ENCODE measurements at regions not wholly inside any gene's neighbourhood (a gene's known extent, or its start where the extent isn't known, plus 50 kb on each side); places are given as distances from the start of the nearest gene placed in this dataset.

- TF ChIP-seq CTCF (IDR thresholded peaks at IDR 0.05) (no peak), POLR2A (IDR thresholded peaks at IDR 0.05) (no peak)
- Histone ChIP-seq H3K27me3 (no peaks in the 10 kb centered on the region), H3K36me3 (no peaks in the 10 kb centered on the region), H3K27ac (no peak overlapping the region), H3K9me3 (no peaks in the 10 kb centered on the region), H3K4me3 (no peak overlapping the region), H3K4me1 (no peaks in the 10 kb centered on the region)
- DNase-seq = no peak
- intact Hi-C loops (cut with DNase I; ENCODE audit: low total_unique reads) = no loop called here
Measured at GRCh38 chr2:51454177-51454576, 422.2 kb upstream of the NRXN1 start.

- Histone ChIP-seq H3K9me3 (no peaks in the 10 kb centered on the region), H3K27ac (no peak overlapping the region), H3K4me3 (no peak overlapping the region), H3K36me3 (no peaks in the 10 kb centered on the region), H3K27me3 (no peaks in the 10 kb centered on the region), H3K4me1 (no peaks in the 10 kb centered on the region)
- intact Hi-C loops (cut with DNase I; ENCODE audit: low total_unique reads) = no loop called here
- no peak for TF ChIP-seq POLR2A (IDR thresholded peaks at IDR 0.05)
- TF ChIP-seq CTCF (IDR thresholded peaks at IDR 0.05) = no peak
- no peak for DNase-seq
Measured at GRCh38 chr2:51448911-51449310, 417.0 kb upstream of the NRXN1 start.

- Histone ChIP-seq H3K27ac (no peak overlapping the region), H3K4me1 (no peaks in the 10 kb centered on the region), H3K27me3 (no peaks in the 10 kb centered on the region), H3K36me3 (no peaks in the 10 kb centered on the region), H3K4me3 (no peak overlapping the region), H3K9me3 (no peaks in the 10 kb centered on the region)
- no peak for DNase-seq
- TF ChIP-seq POLR2A (IDR thresholded peaks at IDR 0.05) (no peak), CTCF (IDR thresholded peaks at IDR 0.05) (no peak)
- intact Hi-C loops (cut with DNase I; ENCODE audit: low total_unique reads) = no loop called here
Measured at GRCh38 chr2:51441786-51442185, 409.9 kb upstream of the NRXN1 start.

- no peak for TF ChIP-seq CTCF (IDR thresholded peaks at IDR 0.05)
- no peak for TF ChIP-seq POLR2A (IDR thresholded peaks at IDR 0.05)
- intact Hi-C loops (cut with DNase I; ENCODE audit: low total_unique reads) = no loop called here
- H3K4me1 ChIP-seq = no peaks in the 10 kb centered on the region
Measured at GRCh38 chr2:51424418-51424817, 392.5 kb upstream of the NRXN1 start.

GRCh38 chr2:51420511-51420910 is 388.6 kb upstream of the NRXN1 start:
- DNase-seq = no peak
- H3K27me3 ChIP-seq = no peaks in the 10 kb centered on the region
- H3K4me3 ChIP-seq = no peak overlapping the region
- intact Hi-C loops (cut with DNase I; ENCODE audit: low total_unique reads) = no loop called here
- no peak for TF ChIP-seq CTCF (IDR thresholded peaks at IDR 0.05)
- no peak for TF ChIP-seq POLR2A (IDR thresholded peaks at IDR 0.05)
- no peak overlapping the region for H3K27ac ChIP-seq
- H3K36me3 ChIP-seq = no peaks in the 10 kb centered on the region
- H3K9me3 ChIP-seq = no peaks in the 10 kb centered on the region
- H3K4me1 ChIP-seq = no peaks in the 10 kb centered on the region

More at GRCh38 chr2:51424418-51424817, 392.5 kb upstream of the NRXN1 start:
- DNase-seq = no peak
- Histone ChIP-seq H3K27me3 (no peaks in the 10 kb centered on the region), H3K27ac (no peak overlapping the region), H3K9me3 (no peaks in the 10 kb centered on the region), H3K36me3 (no peaks in the 10 kb centered on the region), H3K4me3 (no peak overlapping the region)
